ENCODE measurements at regions not wholly inside any gene's neighbourhood (a gene's known extent, or its start where the extent isn't known, plus 50 kb on each side); places are given as distances from the start of the nearest gene placed in this dataset.

GRCh38 chr20:58103961-58104360, 124.5 kb downstream of the ANKRD60 start:
- H3K4me1 ChIP-seq (ENCODE audit: control insufficient read depth, extremely low read depth, insufficient read depth, low read length), result no peaks in the 10 kb centered on the region
- H3K79me2 ChIP-seq (ENCODE audit: control insufficient read depth, insufficient read depth, low read length), result no peaks in the 10 kb centered on the region
- dilution Hi-C loops (cut with MboI; ENCODE audit: extremely low pct_ligation_motif_present, low sequenced_read_pairs), result no loop called here
- no peaks in the 10 kb centered on the region for H4K20me1 ChIP-seq (replicated peaks; ENCODE audit: control insufficient read depth, extremely low read depth, insufficient read depth, low read length)
- H2AFZ ChIP-seq (ENCODE audit: low read depth, low read length), result no peak overlapping the region
- H3K9me1 ChIP-seq (replicated peaks; ENCODE audit: control insufficient read depth, extremely low read depth, insufficient read depth, low read length), result no peaks in the 10 kb centered on the region
- H3K9ac ChIP-seq (replicated peaks; ENCODE audit: extremely low read depth, insufficient read depth, low read length), result no peak overlapping the region
- intact Hi-C loops (cut with micrococcal nuclease), result no loop called here
- no peaks in the 10 kb centered on the region for H3K36me3 ChIP-seq (ENCODE audit: control insufficient read depth in 2 of 2, extremely low read depth in 1 of 2, insufficient read depth in 2 of 2, low read length in 2 of 2)
- no peak overlapping the region for H3K4me3 ChIP-seq (replicated peaks in 1 of 3; ENCODE audit: insufficient read depth in 1 of 3, low read depth in 1 of 3, low read length in 3 of 3)
- no peak overlapping the region for H3K4me2 ChIP-seq (ENCODE audit: insufficient read depth, low read length)
- DNase-seq (ENCODE audit: low read depth, low spot score) (no peak), FAIRE-seq (no peak)
- no peaks in the 10 kb centered on the region for H3K27me3 ChIP-seq (ENCODE audit: control insufficient read depth in 2 of 2, insufficient read depth in 2 of 2, low read length in 2 of 2)
- no peaks in the 10 kb centered on the region for H3K9me3 ChIP-seq (replicated peaks; ENCODE audit: control insufficient read depth, insufficient read depth, low read length)
- ChIA-PET CTCF (interaction anchor here (1.0 to 2.5 kb wide), 3 partner anchors 17 to 24 kb away, joined by 4 to 7 read pairs (median 4); no protein-coding TSS in a partner anchor), POLR2A (no interaction called here)
- TF ChIP-seq FOS (IDR thresholded peaks at IDR 0.05; ENCODE audit: borderline replicate concordance, insufficient read depth, low read length) (no peak), MYC (IDR thresholded peaks at IDR 0.05; ENCODE audit: low read depth, low read length) (no peak), EZH2 (IDR thresholded peaks at IDR 0.05; ENCODE audit: borderline replicate concordance, low read depth, low read length, severe bottlenecking) (no peak), GATA2 (IDR thresholded peaks at IDR 0.05; ENCODE audit: insufficient read depth, insufficient read length, low read depth, low read length) (no peak), MAX (IDR thresholded peaks at IDR 0.05; ENCODE audit: insufficient read depth, insufficient read length) (no peak), POLR2A (IDR thresholded peaks at IDR 0.05; ENCODE audit: low read depth, low read length) (no peak), JUN (IDR thresholded peaks at IDR 0.05; ENCODE audit: borderline replicate concordance, insufficient read depth, insufficient read length, low read depth) (no peak), POLR2AphosphoS5 (IDR thresholded peaks at IDR 0.05; ENCODE audit: insufficient read depth, low read depth, low read length) (no peak), CTCF (IDR thresholded peaks at IDR 0.05; ENCODE audit: extremely low read depth in 1 of 2, insufficient read depth in 1 of 2, low read depth in 1 of 2, low read length in 2 of 2) (no peak)
- no peak overlapping the region for H3K27ac ChIP-seq (ENCODE audit: insufficient read depth, low read depth, low read length)
- BruUV-seq (replicated peaks), result no TSS peak
